MV-4-11 (cell line): ENCODE measurements at regions not wholly inside any gene's neighbourhood (a gene's known extent, or its start where the extent isn't known, plus 50 kb on each side); places are given as distances from the start of the nearest gene placed in this dataset.

Experiments
- DNase-seq: peaks from one replicate; lab custom pipeline; 2025; lab: John Stamatoyannopoulos, UW

DNA sequence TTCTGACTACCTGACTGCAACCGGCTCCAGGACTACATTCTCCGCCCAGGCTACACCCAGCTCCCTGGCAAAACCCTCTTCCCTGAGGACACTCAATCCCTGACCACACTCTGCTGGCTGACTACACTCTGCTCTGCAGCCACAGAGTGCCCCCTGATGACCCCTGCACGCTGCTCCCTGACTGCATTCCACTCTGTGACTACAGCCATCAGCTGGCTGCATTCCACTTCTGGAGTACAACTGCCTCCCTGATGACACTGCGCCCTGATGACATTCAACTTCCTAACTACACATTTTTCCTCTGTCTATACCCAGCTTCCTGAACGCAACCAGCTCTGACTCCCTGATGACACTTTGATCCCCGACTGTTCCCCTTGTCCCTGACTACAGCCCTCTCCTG, 71.3 kb upstream of the NRXN1 start:
- DNase-seq, result no peak

DNA sequence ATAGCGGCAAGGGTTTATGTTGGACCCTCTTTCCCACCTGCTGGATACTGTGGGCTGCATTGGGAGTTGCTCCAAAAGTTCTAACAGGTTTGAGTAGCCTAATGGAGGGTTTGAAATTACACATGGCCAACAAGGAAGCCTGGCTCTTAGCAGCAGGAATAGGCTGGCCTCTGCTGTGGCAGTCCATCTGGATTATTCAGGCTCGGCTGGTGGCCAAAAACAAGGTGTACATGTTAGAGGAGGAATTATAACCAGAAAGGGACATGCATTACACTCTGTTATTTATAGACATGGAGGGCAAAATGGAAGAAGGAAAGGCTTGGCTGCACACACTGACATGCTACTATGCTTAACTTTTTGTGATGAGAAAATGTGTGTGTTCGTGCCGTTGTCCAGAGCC, 61.1 kb upstream of the NRXN1 start:
- DNase-seq, result no peak

DNA sequence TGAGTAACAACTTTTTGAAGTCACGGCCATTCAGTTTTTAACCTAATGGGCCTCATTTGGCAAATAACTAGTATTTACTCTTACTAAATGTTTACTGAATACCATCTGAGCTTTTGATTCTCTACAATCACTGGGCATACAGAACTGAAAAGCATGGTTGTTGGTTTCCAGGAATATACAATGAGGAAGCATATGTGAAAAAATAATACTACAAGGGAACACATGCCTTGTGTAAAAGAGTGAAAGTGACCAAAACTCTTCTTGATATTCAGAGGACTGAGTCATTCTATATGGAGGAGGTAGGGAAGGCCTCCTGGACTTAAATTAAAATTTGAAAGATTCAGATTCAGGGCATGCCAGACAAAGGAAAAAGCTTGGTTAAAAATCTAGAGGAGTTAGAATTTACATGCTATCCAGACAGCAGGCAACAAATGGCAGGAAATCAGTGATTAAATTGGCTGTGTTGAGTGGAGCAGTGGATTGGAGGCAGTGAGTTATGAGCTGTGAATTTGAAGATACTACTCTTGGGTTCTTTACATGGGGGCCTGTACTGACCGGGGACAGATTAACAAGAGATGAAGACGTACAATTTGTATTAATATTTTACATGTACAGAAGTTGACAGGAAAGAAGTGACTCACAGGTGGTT, 53.6 kb upstream of the NRXN1 start:
- no peak for DNase-seq

DNA sequence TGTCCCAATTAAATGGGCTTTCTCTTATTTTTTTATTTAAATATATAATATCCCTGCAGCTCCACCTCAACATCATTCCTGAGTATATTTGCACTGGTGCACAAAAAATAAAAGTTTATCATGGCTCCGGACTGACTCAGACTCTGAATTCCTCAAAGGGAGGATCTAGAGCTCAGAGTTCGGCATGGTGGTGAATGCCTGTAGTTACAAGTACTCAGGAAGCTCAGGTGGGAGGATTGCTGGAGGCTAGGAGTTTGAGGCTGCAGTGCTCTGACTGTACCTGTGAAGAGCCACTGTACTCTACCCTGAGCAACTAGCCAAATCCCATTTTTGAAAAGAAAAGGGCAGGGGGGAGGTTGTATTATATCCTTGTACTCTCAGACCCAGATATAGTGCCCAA, 52.8 kb upstream of the NRXN1 start:
- no peak for DNase-seq
